DND-41 (cell line): ENCODE measurements at regions not wholly inside any gene's neighbourhood (a gene's known extent, or its start where the extent isn't known, plus 50 kb on each side); places are given as distances from the start of the nearest gene placed in this dataset.
"Not testable (repeated sequence)": the region's sequence is repeated elsewhere in the genome, so short reads cannot be mapped to it uniquely, and the experiment has no call there.

Experiments used
- ATAC-seq: fragments of 200-7000 bp; cut with Tn5 transposase; 3 replicates; pipeline ENCODE4 v1.9.1; 2021; ENCODE audit warnings: low read depth; ENCODE audit not compliant: insufficient read depth
- DNase-seq: peaks from one replicate; pipeline ENCODE4 v3.0.0-alpha.2; 2020
- H2AFZ ChIP-seq: 2 replicates; pipeline ENCODE4 v1.6.0; 2012; ENCODE audit warnings: low read depth, low read length
- H3K27ac ChIP-seq: 2 replicates; pipeline ENCODE4 v1.5.1; 2012; ENCODE audit warnings: low read length, inconsistent platforms
- H3K27me3 ChIP-seq: fragments of 200-600 bp; sonication (generic); 2 replicates; pipeline ENCODE4 v1.6.0; 2012; ENCODE audit warnings: low read length, mild to moderate bottlenecking, inconsistent platforms; ENCODE audit not compliant: insufficient read depth, poor library complexity
- H3K36me3 ChIP-seq: 2 replicates; pipeline ENCODE4 v1.5.1; 2012; ENCODE audit warnings: low read length, inconsistent platforms; ENCODE audit not compliant: insufficient read depth
- H3K4me1 ChIP-seq: 2 replicates; pipeline ENCODE4 v1.5.1; 2012; ENCODE audit warnings: mild to moderate bottlenecking, low read length; ENCODE audit not compliant: insufficient read depth
- H3K4me2 ChIP-seq: 2 replicates; pipeline ENCODE4 v1.6.0; 2012; ENCODE audit warnings: mild to moderate bottlenecking, moderate library complexity, low read length, inconsistent platforms; ENCODE audit not compliant: insufficient read depth
- H3K4me3 ChIP-seq, 2 experiments: fragments of 200-600 bp in 1 of 2; shearing (Covaris generic) in 1 of 2; 2 replicates each; pipeline ENCODE4 v1.5.1; 2012 to 2016; ENCODE audit warnings: inconsistent platforms in 2 of 2, low read length in 2 of 2, mild to moderate bottlenecking in 2 of 2, low read depth in 1 of 2, moderate library complexity in 1 of 2
- H3K79me2 ChIP-seq: 2 replicates; pipeline ENCODE4 v1.6.0; 2012; ENCODE audit warnings: low read length, inconsistent platforms; ENCODE audit not compliant: insufficient read depth
- H3K9ac ChIP-seq: 2 replicates; pipeline ENCODE4 v1.6.0; 2012; ENCODE audit warnings: low read depth, mild to moderate bottlenecking, inconsistent platforms, low read length, moderate library complexity
- H3K9me3 ChIP-seq: 2 replicates; pipeline ENCODE4 v1.5.1; 2012; ENCODE audit warnings: low read length, moderate library complexity, mild to moderate bottlenecking, inconsistent platforms; ENCODE audit not compliant: insufficient read depth, severe bottlenecking
- H4K20me1 ChIP-seq: 2 replicates; pipeline ENCODE4 v1.6.0; 2012; ENCODE audit warnings: low read length; ENCODE audit not compliant: insufficient read depth

GRCh38 chr13:18874875-18875789 lies 306.5 kb downstream of the TUBA3C start:
- H3K4me2 ChIP-seq, H3K27ac ChIP-seq, H3K9me3 ChIP-seq, H3K9ac ChIP-seq, H3K27me3 ChIP-seq, H3K4me3 ChIP-seq, H3K4me1 ChIP-seq, DNase-seq, ATAC-seq, H2AFZ ChIP-seq, H3K79me2 ChIP-seq, H4K20me1 ChIP-seq, H3K36me3 ChIP-seq: not testable (repeated sequence)

GRCh38 chr13:18870557-18870956 lies 311.1 kb downstream of the TUBA3C start:
- not testable (repeated sequence) for ATAC-seq, H3K79me2 ChIP-seq, H3K4me3 ChIP-seq, H3K4me2 ChIP-seq, H3K36me3 ChIP-seq, H3K27me3 ChIP-seq, H3K9me3 ChIP-seq, H3K9ac ChIP-seq, H3K4me1 ChIP-seq, H3K27ac ChIP-seq, H4K20me1 ChIP-seq, DNase-seq, H2AFZ ChIP-seq

GRCh38 chr13:18869365-18869764 lies 312.3 kb downstream of the TUBA3C start:
- not testable (repeated sequence) for H3K9me3 ChIP-seq, H3K4me3 ChIP-seq, H3K79me2 ChIP-seq, H4K20me1 ChIP-seq, H3K27ac ChIP-seq, H3K27me3 ChIP-seq, DNase-seq, H3K4me2 ChIP-seq, H3K36me3 ChIP-seq, H3K9ac ChIP-seq, H2AFZ ChIP-seq, ATAC-seq, H3K4me1 ChIP-seq

GRCh38 chr13:18837986-18838629 lies 343.5 kb downstream of the TUBA3C start:
- H3K79me2 ChIP-seq, H3K9ac ChIP-seq, H3K36me3 ChIP-seq, H3K9me3 ChIP-seq, H3K4me1 ChIP-seq, H3K27me3 ChIP-seq, H4K20me1 ChIP-seq, DNase-seq, H3K4me3 ChIP-seq, H2AFZ ChIP-seq, H3K27ac ChIP-seq, H3K4me2 ChIP-seq, ATAC-seq: not testable (repeated sequence)

- H3K4me2 ChIP-seq, DNase-seq, H3K9me3 ChIP-seq, H3K36me3 ChIP-seq, H4K20me1 ChIP-seq, H3K4me3 ChIP-seq, H3K4me1 ChIP-seq, ATAC-seq, H2AFZ ChIP-seq, H3K79me2 ChIP-seq, H3K27me3 ChIP-seq, H3K9ac ChIP-seq, H3K27ac ChIP-seq: not testable (repeated sequence)
Observed at GRCh38 chr13:18837179-18837745, 344.4 kb downstream of the TUBA3C start.

DNA sequence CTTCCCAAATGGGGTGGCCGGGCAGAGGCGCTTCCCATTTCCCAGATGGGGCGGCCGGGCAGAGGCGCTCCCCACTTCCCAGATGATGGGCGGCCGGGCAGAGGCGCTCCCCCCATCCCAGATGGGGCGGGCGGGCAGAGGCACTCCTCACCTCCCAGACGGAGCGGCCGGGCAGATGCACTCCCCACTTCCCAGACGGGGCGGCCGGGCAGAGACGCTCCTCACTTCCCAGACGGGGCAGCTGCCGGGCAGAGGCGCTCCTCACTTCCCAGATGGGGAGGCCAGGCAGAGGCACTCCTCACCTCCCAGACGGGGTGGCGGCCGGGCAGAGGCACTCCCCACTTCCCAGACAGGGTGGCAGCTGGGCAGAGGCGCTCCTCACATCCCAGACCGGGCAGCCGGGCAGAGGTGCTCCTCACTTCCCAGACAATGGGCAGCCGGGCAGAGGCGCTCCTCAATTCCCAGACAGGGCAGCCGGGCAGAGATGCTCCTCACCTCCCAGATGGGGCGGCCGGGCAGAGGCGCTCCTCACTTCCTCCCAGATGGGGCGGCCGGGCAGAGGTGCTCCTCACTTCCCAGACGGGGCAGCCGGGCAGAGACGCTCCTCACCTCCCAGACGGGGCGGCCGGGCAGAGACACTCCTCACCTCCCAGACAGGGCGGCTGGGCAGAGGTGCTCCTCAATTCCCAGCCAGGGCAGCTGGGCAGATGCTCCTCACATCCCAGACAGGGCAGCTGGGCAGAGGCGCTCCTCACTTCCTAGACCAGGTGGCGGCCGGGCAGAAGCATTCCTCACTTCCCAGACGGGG lies 345.0 kb downstream of the TUBA3C start:
- not testable (repeated sequence) for H3K79me2 ChIP-seq, H3K4me2 ChIP-seq, ATAC-seq, H3K4me1 ChIP-seq, H2AFZ ChIP-seq, DNase-seq, H3K27me3 ChIP-seq, H3K9ac ChIP-seq, H3K36me3 ChIP-seq, H3K4me3 ChIP-seq, H3K9me3 ChIP-seq, H4K20me1 ChIP-seq, H3K27ac ChIP-seq

GRCh38 chr13:18835754-18836153 lies 345.9 kb downstream of the TUBA3C start:
- DNase-seq, ATAC-seq, H3K9me3 ChIP-seq: not testable (repeated sequence)

More at GRCh38 chr13:18835754-18836153, 345.9 kb downstream of the TUBA3C start:
- not testable (repeated sequence) for H3K4me1 ChIP-seq, H2AFZ ChIP-seq, H3K27ac ChIP-seq, H3K27me3 ChIP-seq, H3K9ac ChIP-seq, H3K79me2 ChIP-seq, H3K36me3 ChIP-seq, H4K20me1 ChIP-seq, H3K4me3 ChIP-seq, H3K4me2 ChIP-seq
